ENCODE measurements at regions not wholly inside any gene's neighbourhood (a gene's known extent, or its start where the extent isn't known, plus 50 kb on each side); places are given as distances from the start of the nearest gene placed in this dataset.

DNA sequence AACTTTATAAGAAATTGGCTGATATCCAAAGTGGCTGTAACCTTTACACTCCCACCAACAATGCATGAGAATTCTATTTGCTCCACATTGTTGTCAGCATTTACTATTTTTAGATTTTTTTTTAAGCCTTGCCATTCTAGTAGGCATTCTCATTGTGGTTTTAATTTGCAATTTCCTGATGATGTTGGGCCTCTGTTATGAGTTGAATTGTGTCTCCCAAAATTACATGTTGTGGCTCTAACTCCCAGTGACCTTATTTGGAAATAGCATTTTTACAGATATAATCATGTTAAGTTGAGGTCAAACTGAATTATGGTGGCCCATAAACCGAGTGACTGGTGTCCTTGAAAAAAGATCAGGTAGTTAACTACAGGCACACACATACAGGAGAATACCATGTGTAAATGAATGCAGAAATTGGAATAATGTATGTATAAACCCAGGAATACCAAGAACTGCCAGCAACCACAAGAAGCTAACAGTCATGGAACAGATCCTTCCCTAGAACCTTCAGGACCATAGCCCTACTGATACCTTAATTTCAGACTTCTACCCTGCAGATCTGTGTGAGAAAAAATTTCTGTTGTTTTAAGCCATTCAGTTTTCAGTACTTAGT lies 348.8 kb upstream of the DAB1 start:
- TF ChIP-seq, protein P1, sequence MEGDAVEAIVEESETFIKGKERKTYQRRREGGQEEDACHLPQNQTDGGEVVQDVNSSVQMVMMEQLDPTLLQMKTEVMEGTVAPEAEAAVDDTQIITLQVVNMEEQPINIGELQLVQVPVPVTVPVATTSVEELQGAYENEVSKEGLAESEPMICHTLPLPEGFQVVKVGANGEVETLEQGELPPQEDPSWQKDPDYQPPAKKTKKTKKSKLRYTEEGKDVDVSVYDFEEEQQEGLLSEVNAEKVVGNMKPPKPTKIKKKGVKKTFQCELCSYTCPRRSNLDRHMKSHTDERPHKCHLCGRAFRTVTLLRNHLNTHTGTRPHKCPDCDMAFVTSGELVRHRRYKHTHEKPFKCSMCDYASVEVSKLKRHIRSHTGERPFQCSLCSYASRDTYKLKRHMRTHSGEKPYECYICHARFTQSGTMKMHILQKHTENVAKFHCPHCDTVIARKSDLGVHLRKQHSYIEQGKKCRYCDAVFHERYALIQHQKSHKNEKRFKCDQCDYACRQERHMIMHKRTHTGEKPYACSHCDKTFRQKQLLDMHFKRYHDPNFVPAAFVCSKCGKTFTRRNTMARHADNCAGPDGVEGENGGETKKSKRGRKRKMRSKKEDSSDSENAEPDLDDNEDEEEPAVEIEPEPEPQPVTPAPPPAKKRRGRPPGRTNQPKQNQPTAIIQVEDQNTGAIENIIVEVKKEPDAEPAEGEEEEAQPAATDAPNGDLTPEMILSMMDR (conservative IDR thresholded peaks at IDR 0.05 in 1 of 2, IDR thresholded peaks at IDR 0.05 in 1 of 2; ENCODE audit: low read depth in 1 of 2, low read length in 2 of 2): no peak
- TF ChIP-seq EZH2 (IDR thresholded peaks at IDR 0.05; ENCODE audit: low read length, missing control alignments): no peak
